GM23248 (cell line): ENCODE measurements at regions not wholly inside any gene's neighbourhood (a gene's known extent, or its start where the extent isn't known, plus 50 kb on each side); places are given as distances from the start of the nearest gene placed in this dataset.
A peak's percentile ranks its signal among the peaks of the same experiment; 100 is the strongest.

ENCODE experiments used
- DNase-seq: peaks from one replicate; pipeline ENCODE4 v3.0.0-alpha.2; 2015
- H2AFZ ChIP-seq: fragments of 200-600 bp; sonication (generic); 2 replicates; pipeline ENCODE4 v1.6.1; 2016; ENCODE audit warnings: antibody characterized with exemption
- H3F3A ChIP-seq: fragments of 200-600 bp; sonication (generic); 2 replicates; pipeline ENCODE4 v1.6.1; 2016; ENCODE audit warnings: mild to moderate bottlenecking, antibody characterized with exemption, mixed run types; ENCODE audit not compliant: insufficient read depth
- H3K27ac ChIP-seq: fragments of 200-600 bp; sonication (generic); 2 replicates; pipeline ENCODE4 v1.5.1; 2016; ENCODE audit warnings: mild to moderate bottlenecking
- H3K27me3 ChIP-seq: fragments of 200-600 bp; sonication (generic); replicated peaks from 2 replicates; pipeline ENCODE4 v1.6.1; 2016; ENCODE audit warnings: mild to moderate bottlenecking; ENCODE audit not compliant: insufficient read depth
- H3K36me3 ChIP-seq: fragments of 200-600 bp; sonication (generic); 2 replicates; pipeline ENCODE4 v1.6.1; 2016; ENCODE audit warnings: low read depth, mild to moderate bottlenecking
- H3K4me1 ChIP-seq: fragments of 200-600 bp; sonication (generic); 2 replicates; pipeline ENCODE4 v1.6.1; 2016; ENCODE audit warnings: mild to moderate bottlenecking; ENCODE audit not compliant: insufficient read depth
- H3K4me2 ChIP-seq: fragments of 200-600 bp; sonication (generic); one replicate; pipeline ENCODE4 v1.6.1; 2016; ENCODE audit warnings: mild to moderate bottlenecking; ENCODE audit not compliant: unreplicated experiment
- H3K4me3 ChIP-seq: fragments of 200-600 bp; sonication (generic); 2 replicates; pipeline ENCODE4 v1.5.1; 2016; ENCODE audit warnings: mild to moderate bottlenecking
- H3K79me2 ChIP-seq: fragments of 200-600 bp; sonication (generic); 2 replicates; pipeline ENCODE4 v1.6.1; 2016; ENCODE audit warnings: mild to moderate bottlenecking; ENCODE audit not compliant: insufficient read depth
- H3K9ac ChIP-seq: fragments of 200-600 bp; sonication (generic); 2 replicates; pipeline ENCODE4 v1.6.1; 2016; ENCODE audit warnings: mild to moderate bottlenecking
- H3K9me2 ChIP-seq: fragments of 200-600 bp; sonication (generic); 2 replicates; pipeline ENCODE4 v1.6.1; 2016; ENCODE audit warnings: mixed run types, mild to moderate bottlenecking, moderate library complexity; ENCODE audit not compliant: insufficient read depth
- H3K9me3 ChIP-seq: fragments of 200-600 bp; sonication (generic); one replicate; pipeline ENCODE4 v1.6.1; 2017; ENCODE audit warnings: low read depth
- H4K20me1 ChIP-seq: fragments of 200-600 bp; sonication (generic); 2 replicates; pipeline ENCODE4 v1.6.0; 2016; ENCODE audit not compliant: insufficient read depth
- EZH2 ChIP-seq: fragments of 200-600 bp; sonication (generic); IDR thresholded peaks from 2 replicates; pipeline ENCODE4 v1.6.1; 2018; ENCODE audit warnings: antibody characterized with exemption, mild to moderate bottlenecking; ENCODE audit not compliant: insufficient read depth, poor library complexity, severe bottlenecking
- EZH2phosphoT487 ChIP-seq: fragments of 200-600 bp; sonication (generic); IDR thresholded peaks from 2 replicates; pipeline ENCODE4 v1.6.1; 2018; ENCODE audit warnings: antibody characterized with exemption, moderate library complexity, mild to moderate bottlenecking, low read depth; ENCODE audit not compliant: insufficient read depth
- WGBS, 2 experiments: methylation state at CpG; one replicate each; pipeline ENCODE4 v1.1.6; 2015 to 2017; ENCODE audit warnings: low lambda C conversion rate in 2 of 2, low coverage in 1 of 2; ENCODE audit errors: missing lambda C conversion rate in 2 of 2; 5-methylcytosine and 5-hydroxymethylcytosine counted together
- in situ Hi-C: fragments of 300-500 bp; cut with MboI; formaldehyde crosslinking; loops from 2 replicates; pipeline ENCODE4 v1.15.0; 2020

GRCh38 chr13:79780240-79780639 lies 299.3 kb downstream of the NDFIP2 start:
- H4K20me1 ChIP-seq, result no peaks in the 10 kb centered on the region
- peak overlapping the region; percentile 87 for H3K4me2 ChIP-seq
- peak; percentile 77 for DNase-seq
- H3K79me2 ChIP-seq, result no peaks in the 10 kb centered on the region
- peaks cover 53% of the 10 kb centered on the region for H3K4me1 ChIP-seq
- in situ Hi-C loops, result no loop called here
- H3K27me3 ChIP-seq, result no peaks in the 10 kb centered on the region
- no peaks in the 10 kb centered on the region for H3K9me3 ChIP-seq
- H3K27ac ChIP-seq, result peak overlapping the region; percentile 91
- H3K9me2 ChIP-seq, result no peaks in the 10 kb centered on the region
- H3K9ac ChIP-seq, result peak overlapping the region; percentile 76
- peak overlapping the region; percentile 68 for H2AFZ ChIP-seq
- H3K4me3 ChIP-seq, result peak overlapping the region; percentile 60
- TF ChIP-seq EZH2phosphoT487 (no peak), EZH2 (no peak)
- H3K36me3 ChIP-seq, result no peaks in the 10 kb centered on the region
- H3F3A ChIP-seq, result peaks cover 43% of the 10 kb centered on the region
- WGBS, 2 experiments, result 0 to 6% methylated on average over 3 of the region's 3 CpGs

- 0 to 9% methylated on average over 1 of the region's 1 CpG for WGBS, 2 experiments
- H3K4me1 ChIP-seq, result peaks cover 53% of the 10 kb centered on the region
- H3K4me3 ChIP-seq, result peak overlapping the region; percentile 60
- H4K20me1 ChIP-seq, result no peaks in the 10 kb centered on the region
- no peaks in the 10 kb centered on the region for H3K9me3 ChIP-seq
- peak; percentile 90 for DNase-seq
- H3K9me2 ChIP-seq, result no peaks in the 10 kb centered on the region
- no peak for TF ChIP-seq EZH2phosphoT487
- no peak for TF ChIP-seq EZH2
- peak overlapping the region; percentile 76 for H3K9ac ChIP-seq
- peak overlapping the region; percentile 91 for H3K27ac ChIP-seq
- H3F3A ChIP-seq, result peaks cover 43% of the 10 kb centered on the region
- peak overlapping the region; percentile 87 for H3K4me2 ChIP-seq
- peak overlapping the region; percentile 68 for H2AFZ ChIP-seq
- no peaks in the 10 kb centered on the region for H3K27me3 ChIP-seq
- H3K79me2 ChIP-seq, result no peaks in the 10 kb centered on the region
- in situ Hi-C loops, result loop anchor here (10.0 kb wide), 1 partner anchor 585 kb away; no protein-coding TSS in a partner anchor
- no peaks in the 10 kb centered on the region for H3K36me3 ChIP-seq
Observed at GRCh38 chr13:79779761-79780160, 298.8 kb downstream of the NDFIP2 start.

- no peaks in the 10 kb centered on the region for H4K20me1 ChIP-seq
- peaks cover 53% of the 10 kb centered on the region for H3K4me1 ChIP-seq
- H3K4me2 ChIP-seq, result peak overlapping the region; percentile 87
- TF ChIP-seq EZH2 (no peak), EZH2phosphoT487 (no peak)
- in situ Hi-C loops, result loop anchor here (10.0 kb wide), 1 partner anchor 586 kb away; no protein-coding TSS in a partner anchor
- H3K9me3 ChIP-seq, result no peaks in the 10 kb centered on the region
- peak overlapping the region; percentile 91 for H3K27ac ChIP-seq
- H3K4me3 ChIP-seq, result no peak overlapping the region
- 0 out of 2 replicates have a peak overlapping the region, but pooled peaks have one; percentile 76 for H3K9ac ChIP-seq
- H3K36me3 ChIP-seq, result no peaks in the 10 kb centered on the region
- no peak for DNase-seq
- WGBS, 2 experiments, result 96 to 98% methylated on average over 4 of the region's 4 CpGs
- peaks cover 43% of the 10 kb centered on the region for H3F3A ChIP-seq
- no peaks in the 10 kb centered on the region for H3K27me3 ChIP-seq
- peak overlapping the region; percentile 68; the same call in 1 of the 2 replicates for H2AFZ ChIP-seq
- no peaks in the 10 kb centered on the region for H3K9me2 ChIP-seq
- no peaks in the 10 kb centered on the region for H3K79me2 ChIP-seq
Observed at GRCh38 chr13:79778741-79779460, 297.9 kb downstream of the NDFIP2 start.

GRCh38 chr13:79777504-79777903 lies 296.5 kb downstream of the NDFIP2 start:
- Histone ChIP-seq H3K9me2 (no peaks in the 10 kb centered on the region), H3F3A (peaks cover 43% of the 10 kb centered on the region), H3K4me2 (no peak overlapping the region), H2AFZ (no peak overlapping the region), H3K9me3 (no peaks in the 10 kb centered on the region), H3K4me1 (peaks cover 53% of the 10 kb centered on the region), H3K79me2 (no peaks in the 10 kb centered on the region), H3K27me3 (no peaks in the 10 kb centered on the region), H3K27ac (no peak overlapping the region), H3K9ac (no peak overlapping the region), H4K20me1 (no peaks in the 10 kb centered on the region), H3K36me3 (no peaks in the 10 kb centered on the region), H3K4me3 (no peak overlapping the region)
- WGBS, 2 experiments, result 70 to 81% methylated on average over 2 of the region's 2 CpGs
- TF ChIP-seq EZH2phosphoT487 (no peak), EZH2 (no peak)
- no peak for DNase-seq
- in situ Hi-C loops, result loop anchor here (10.0 kb wide), 1 partner anchor 587 kb away; no protein-coding TSS in a partner anchor
